LoVo (cell line): ENCODE measurements at regions not wholly inside any gene's neighbourhood (a gene's known extent, or its start where the extent isn't known, plus 50 kb on each side); places are given as distances from the start of the nearest gene placed in this dataset.
A peak's percentile ranks its signal among the peaks of the same experiment; 100 is the strongest.

Experiments used
- DNase-seq: peaks from one replicate; pipeline ENCODE4 v3.0.0-alpha.2; 2016; ENCODE audit warnings: low spot score

DNA sequence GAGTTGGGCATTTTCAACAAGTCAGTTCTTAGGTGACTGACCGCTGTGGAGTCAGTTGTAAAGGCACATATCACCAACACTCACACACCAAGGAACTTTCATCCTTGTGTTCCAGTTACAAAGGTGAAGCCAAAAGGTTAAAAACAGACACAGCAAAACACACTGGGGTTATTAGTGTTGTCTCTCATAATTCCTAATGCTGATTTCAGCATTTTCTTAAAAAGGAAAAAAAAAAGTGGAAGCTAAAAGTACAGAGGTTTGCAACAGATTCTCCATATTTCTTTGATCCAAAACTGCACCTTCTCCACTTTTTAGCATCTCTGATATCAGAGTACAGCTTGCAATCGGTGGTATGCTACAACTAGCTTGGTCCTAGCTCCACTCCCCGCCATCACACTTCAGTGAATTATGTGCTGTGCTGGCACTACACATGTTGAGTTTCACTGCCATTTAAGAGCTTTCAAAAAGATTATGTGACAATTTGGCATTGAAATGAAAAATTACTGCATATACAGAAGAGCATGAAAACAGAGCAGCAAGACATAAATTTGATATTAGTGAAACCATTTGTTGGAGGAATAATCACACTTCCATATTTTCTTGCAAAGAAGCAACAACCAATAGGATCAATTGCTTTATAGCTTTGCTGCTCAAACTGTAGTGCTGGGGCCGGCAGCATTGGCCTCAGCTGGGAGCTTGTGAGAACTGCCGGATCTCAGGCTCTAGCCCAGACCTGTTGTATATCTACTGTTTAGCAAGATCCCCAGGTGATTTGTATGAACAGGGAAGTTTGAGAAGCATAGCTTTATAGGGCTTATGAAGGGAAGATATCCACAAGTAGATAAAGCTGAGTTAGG, 62.3 kb upstream of the DAPL1 start:
- DNase-seq = no peak

GRCh38 chr2:158733430-158733755, 61.7 kb upstream of the DAPL1 start:
- no peak for DNase-seq

- no peak for DNase-seq
Observed at GRCh38 chr2:158734442-158734841, 60.7 kb upstream of the DAPL1 start.

DNA sequence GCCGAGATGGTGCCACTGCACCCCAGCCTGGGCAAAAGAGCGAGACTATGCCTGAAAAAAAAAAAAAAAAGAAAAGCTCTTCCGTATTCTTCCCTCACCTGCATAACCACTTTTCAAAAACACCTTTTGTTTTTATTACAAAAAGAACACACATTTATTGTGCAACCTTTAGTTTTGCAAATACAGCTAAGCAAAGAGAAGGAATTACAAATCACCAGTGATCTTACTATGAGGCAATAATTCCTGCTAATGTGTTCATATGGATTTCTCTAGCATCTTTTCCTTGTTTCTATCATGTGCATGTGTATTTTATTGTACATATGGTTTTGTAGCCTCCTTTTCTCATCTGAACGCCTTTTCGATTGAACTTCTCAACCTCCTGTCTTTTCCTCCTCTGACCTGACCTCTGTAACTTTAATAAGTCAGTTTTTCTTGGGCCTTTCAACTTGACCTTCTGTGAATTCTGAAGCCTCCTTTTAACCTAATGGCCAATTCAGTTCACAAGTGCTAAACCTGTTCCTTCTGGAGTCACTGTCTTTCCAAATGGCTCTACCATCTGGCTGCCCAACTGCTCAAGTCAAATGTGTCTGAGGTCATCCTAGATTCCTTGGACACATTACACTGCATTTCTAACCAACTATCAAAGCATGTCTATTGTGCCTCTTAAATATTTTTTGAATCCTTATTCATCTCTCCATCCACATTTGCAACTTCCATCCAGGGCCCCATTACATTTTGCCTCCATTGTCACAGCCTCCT, 59.1 kb upstream of the DAPL1 start:
- DNase-seq = no peak

DNA sequence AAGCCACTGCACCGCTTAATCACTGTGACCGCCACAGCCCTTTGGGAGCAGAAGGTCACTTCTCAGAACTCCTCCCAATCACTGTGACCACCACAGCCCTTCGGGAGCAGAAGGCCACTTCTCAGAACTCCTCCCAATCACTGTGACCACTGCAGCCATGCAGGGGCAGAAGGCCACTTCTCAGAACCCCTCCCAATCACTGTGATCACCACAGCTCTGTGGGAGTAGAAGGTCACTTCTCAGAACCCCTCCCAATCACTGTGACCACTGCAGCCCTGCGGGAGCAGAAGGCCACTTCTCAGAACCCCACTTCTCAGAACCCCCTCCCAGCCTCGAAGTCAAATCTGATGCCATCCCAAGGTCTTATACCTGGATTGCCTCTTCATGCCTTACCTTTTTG, 56.8 kb upstream of the DAPL1 start:
- DNase-seq = no peak

DNA sequence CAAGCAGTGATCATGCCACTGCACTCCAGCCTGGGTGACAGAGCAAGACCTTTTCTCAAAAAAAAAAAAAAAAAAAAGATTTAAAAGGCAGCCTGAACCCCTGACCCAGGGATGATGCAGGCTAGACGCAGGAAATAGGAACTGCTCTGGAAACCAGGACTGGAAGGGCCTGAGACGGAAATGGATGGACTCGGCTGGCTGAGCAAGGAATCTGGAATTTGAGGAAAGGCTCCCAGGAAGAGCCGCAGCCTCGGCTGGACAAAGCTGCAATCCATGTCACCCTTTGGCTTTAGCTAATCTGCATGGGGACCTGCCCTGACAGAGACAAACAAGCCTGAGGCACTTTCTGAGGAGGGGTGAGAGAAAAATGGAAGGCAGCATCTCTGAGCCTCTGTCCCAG, 55.0 kb upstream of the DAPL1 start:
- no peak for DNase-seq

- no peak for DNase-seq
Observed at GRCh38 chr2:158740621-158741020, 54.5 kb upstream of the DAPL1 start.

- no peak for DNase-seq
Observed at GRCh38 chr2:158741625-158742024, 53.5 kb upstream of the DAPL1 start.

GRCh38 chr2:158742536-158742935, 52.6 kb upstream of the DAPL1 start:
- no peak for DNase-seq

- DNase-seq = no peak
Observed at GRCh38 chr2:158743466-158743865, 51.7 kb upstream of the DAPL1 start.

DNA sequence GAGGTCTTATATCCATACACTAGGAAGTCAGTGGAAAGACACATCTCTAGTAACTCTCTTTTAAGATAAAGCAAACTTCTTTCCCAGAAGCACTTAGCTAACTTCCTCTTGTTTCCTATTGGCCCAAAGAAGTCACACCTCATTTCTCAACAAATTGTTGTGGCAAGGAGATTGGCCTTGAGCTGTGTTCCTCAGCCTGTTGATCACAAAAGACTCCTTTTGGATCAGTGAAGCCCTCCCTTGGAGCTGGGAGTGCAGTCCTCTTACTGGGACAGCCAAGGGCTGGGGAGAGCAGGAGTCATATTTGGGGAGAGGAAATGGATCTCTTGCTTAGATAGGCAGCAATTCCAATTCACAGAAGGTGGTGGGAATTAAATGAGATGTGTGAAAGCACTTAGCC, 51.2 kb upstream of the DAPL1 start:
- no peak for DNase-seq

GRCh38 chr2:158745067-158745865, 49.9 kb upstream of the DAPL1 start:
- peak; percentile 39 for DNase-seq
